ENCODE measurements at regions not wholly inside any gene's neighbourhood (a gene's known extent, or its start where the extent isn't known, plus 50 kb on each side); places are given as distances from the start of the nearest gene placed in this dataset.

- TF ChIP-seq CTCF (IDR thresholded peaks at IDR 0.05) (no peak), POLR2A (IDR thresholded peaks at IDR 0.05) (no peak)
These were observed 140.6 kb upstream of the GSE1 start for GRCh38 chr16:85472514-85472913.

All from body of pancreas (tissue), 4 donors.